Hepatocyte (in vitro differentiated cells): ENCODE measurements at regions not wholly inside any gene's neighbourhood (a gene's known extent, or its start where the extent isn't known, plus 50 kb on each side); places are given as distances from the start of the nearest gene placed in this dataset.

Source experiments
- DNase-seq: peaks from one replicate; pipeline ENCODE4 v3.0.0-alpha.2; 2016; ENCODE audit warnings: low spot score
- H2AFZ ChIP-seq: fragments of 200-600 bp; sonication (generic); 2 replicates; pipeline ENCODE4 v1.6.0; 2016; ENCODE audit warnings: antibody characterized with exemption, mild to moderate bottlenecking
- H3K27ac ChIP-seq: fragments of 200-600 bp; sonication (generic); 2 replicates; pipeline ENCODE4 v1.5.1; 2016; ENCODE audit warnings: mild to moderate bottlenecking
- H3K27me3 ChIP-seq: fragments of 200-600 bp; sonication (generic); 2 replicates; pipeline ENCODE4 v1.6.1; 2016
- H3K36me3 ChIP-seq: fragments of 200-600 bp; sonication (generic); replicated peaks from 2 replicates; pipeline ENCODE4 v1.5.1; 2016; ENCODE audit warnings: low read depth; ENCODE audit not compliant: insufficient read depth
- H3K4me1 ChIP-seq: fragments of 200-600 bp; sonication (generic); 2 replicates; pipeline ENCODE4 v1.5.1; 2016; ENCODE audit warnings: mild to moderate bottlenecking, moderate library complexity; ENCODE audit not compliant: insufficient read depth
- H3K4me2 ChIP-seq: fragments of 200-600 bp; sonication (generic); 2 replicates; pipeline ENCODE4 v1.6.0; 2016
- H3K4me3 ChIP-seq: fragments of 200-600 bp; sonication (generic); 2 replicates; pipeline ENCODE4 v1.5.1; 2016; ENCODE audit warnings: mild to moderate bottlenecking
- H3K79me2 ChIP-seq: fragments of 200-600 bp; sonication (generic); 2 replicates; pipeline ENCODE4 v1.6.0; 2017; ENCODE audit warnings: mild to moderate bottlenecking
- H3K9me2 ChIP-seq: fragments of 200-600 bp; sonication (generic); replicated peaks from 2 replicates; pipeline ENCODE4 v1.6.0; 2017; ENCODE audit warnings: mild to moderate bottlenecking; ENCODE audit not compliant: insufficient read depth
- H3K9me3 ChIP-seq: fragments of 200-600 bp; sonication (generic); 2 replicates; pipeline ENCODE4 v1.5.1; 2016; ENCODE audit warnings: low read depth, mild to moderate bottlenecking
- H4K20me1 ChIP-seq: fragments of 200-600 bp; sonication (generic); 2 replicates; pipeline ENCODE4 v1.6.0; 2016; ENCODE audit warnings: mild to moderate bottlenecking; ENCODE audit not compliant: insufficient read depth, poor library complexity, severe bottlenecking
- CTCF ChIP-seq: fragments of 200-600 bp; sonication (generic); IDR thresholded peaks from 2 replicates; pipeline ENCODE4 v1.5.1; 2016; ENCODE audit warnings: antibody characterized with exemption, mild to moderate bottlenecking; ENCODE audit not compliant: poor library complexity
- EZH2 ChIP-seq: fragments of 200-600 bp; sonication (generic); IDR thresholded peaks from 2 replicates; pipeline ENCODE4 v1.6.1; 2016; ENCODE audit warnings: antibody characterized with exemption, mild to moderate bottlenecking, borderline replicate concordance
- EZH2phosphoT487 ChIP-seq: fragments of 200-600 bp; sonication (generic); IDR thresholded peaks from one replicate; pipeline ENCODE4 v1.6.1; 2018; ENCODE audit warnings: antibody characterized with exemption, mild to moderate bottlenecking, low read depth, moderate library complexity; ENCODE audit not compliant: unreplicated experiment, severe bottlenecking
- WGBS: methylation state at CpG from one replicate; pipeline ENCODE4 v1.1.6; 2016; ENCODE audit warnings: low lambda C conversion rate; ENCODE audit errors: missing lambda C conversion rate; 5-methylcytosine and 5-hydroxymethylcytosine counted together

DNA sequence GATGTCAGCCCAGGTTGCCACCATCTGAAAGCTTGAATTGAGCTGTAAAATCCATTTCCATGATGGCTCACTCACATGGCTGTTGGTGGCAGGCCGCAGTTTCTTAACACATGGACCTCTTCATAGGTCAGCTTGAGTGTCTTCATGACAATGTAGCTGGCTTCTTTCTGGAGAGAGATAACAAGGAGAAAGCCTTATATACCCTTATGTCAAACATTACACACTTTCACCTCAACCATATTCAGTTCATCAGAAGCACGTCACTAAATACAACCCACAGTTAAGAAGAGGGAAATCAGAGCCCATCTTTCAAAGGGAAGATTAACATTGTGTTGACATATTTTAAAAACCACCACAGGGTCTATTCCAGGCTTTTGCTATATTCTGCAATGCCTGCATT lies 604.4 kb downstream of the PRELID2 start:
- TF ChIP-seq CTCF, result no peak
- no peak for TF ChIP-seq EZH2phosphoT487
- no peak for TF ChIP-seq EZH2
- Histone ChIP-seq H4K20me1 (no peaks in the 10 kb centered on the region), H2AFZ (no peak overlapping the region), H3K4me3 (no peak overlapping the region), H3K4me2 (no peak overlapping the region), H3K9me2 (no peaks in the 10 kb centered on the region), H3K4me1 (no peaks in the 10 kb centered on the region), H3K27ac (no peak overlapping the region), H3K27me3 (no peaks in the 10 kb centered on the region), H3K9me3 (no peaks in the 10 kb centered on the region), H3K36me3 (no peaks in the 10 kb centered on the region), H3K79me2 (no peaks in the 10 kb centered on the region)
- 92% methylated on average over 2 of the region's 2 CpGs for WGBS
- DNase-seq, result no peak

DNA sequence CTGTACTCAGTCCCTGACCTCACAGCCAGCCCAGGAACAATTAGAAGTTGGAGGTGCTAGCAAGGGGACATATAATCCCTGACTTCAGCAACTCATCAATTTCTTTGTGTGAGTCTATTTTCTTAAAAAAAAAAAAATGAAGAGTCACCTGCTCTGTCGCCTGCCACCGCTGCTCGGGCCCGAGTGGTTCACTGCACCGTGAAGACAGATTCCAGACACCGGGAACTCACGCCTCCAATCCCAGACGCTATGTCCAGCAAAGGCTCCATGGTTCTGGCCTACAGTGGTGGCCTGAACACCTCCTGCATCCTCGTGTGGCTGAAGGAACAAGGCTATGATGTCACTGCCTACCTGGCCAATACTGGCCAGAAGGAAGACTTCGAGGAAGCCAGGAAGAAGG lies 606.6 kb downstream of the PRELID2 start:
- TF ChIP-seq EZH2phosphoT487 (no peak), EZH2 (no peak), CTCF (no peak)
- Histone ChIP-seq H3K4me2 (no peak overlapping the region), H2AFZ (no peak overlapping the region), H3K79me2 (no peaks in the 10 kb centered on the region), H3K4me3 (no peak overlapping the region), H4K20me1 (no peaks in the 10 kb centered on the region), H3K9me3 (no peaks in the 10 kb centered on the region), H3K27ac (no peak overlapping the region), H3K4me1 (no peaks in the 10 kb centered on the region), H3K27me3 (no peaks in the 10 kb centered on the region), H3K9me2 (no peaks in the 10 kb centered on the region), H3K36me3 (no peaks in the 10 kb centered on the region)
- WGBS, result 95% methylated on average over 10 of the region's 10 CpGs
- no peak for DNase-seq

DNA sequence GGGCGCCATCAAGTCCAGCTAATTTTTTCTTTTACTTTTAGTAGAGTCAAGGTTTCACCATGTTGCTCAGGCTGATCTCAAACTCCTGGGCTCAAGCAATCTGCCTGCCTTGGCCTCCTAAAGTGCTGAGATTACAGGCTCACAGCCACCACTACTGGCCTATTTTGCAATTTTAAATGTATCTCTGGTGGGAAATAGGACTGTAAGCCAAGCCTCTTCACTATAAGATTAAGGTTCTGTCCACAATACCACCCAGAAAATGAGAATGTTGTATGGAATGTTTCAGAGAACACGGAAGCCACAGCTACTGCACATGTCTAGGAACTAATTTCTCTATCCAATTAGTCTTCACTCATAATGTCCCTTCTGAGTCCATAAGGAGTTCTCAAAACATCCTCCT lies 607.3 kb downstream of the PRELID2 start:
- H3K4me3 ChIP-seq, result no peak overlapping the region
- H2AFZ ChIP-seq, result no peak overlapping the region
- TF ChIP-seq EZH2 (no peak), EZH2phosphoT487 (no peak), CTCF (no peak)
- H3K27me3 ChIP-seq, result no peaks in the 10 kb centered on the region
- DNase-seq, result no peak
- H3K79me2 ChIP-seq, result no peaks in the 10 kb centered on the region
- no peaks in the 10 kb centered on the region for H3K4me1 ChIP-seq
- H3K4me2 ChIP-seq, result no peak overlapping the region
- no peaks in the 10 kb centered on the region for H3K36me3 ChIP-seq
- H3K27ac ChIP-seq, result no peak overlapping the region
- no peaks in the 10 kb centered on the region for H3K9me3 ChIP-seq
- no peaks in the 10 kb centered on the region for H3K9me2 ChIP-seq
- WGBS, result 92% methylated on average over 2 of the region's 2 CpGs
- H4K20me1 ChIP-seq, result no peaks in the 10 kb centered on the region

GRCh38 chr5:145226726-145227125 lies 608.4 kb downstream of the PRELID2 start:
- Histone ChIP-seq H3K79me2 (no peaks in the 10 kb centered on the region), H3K9me2 (no peaks in the 10 kb centered on the region), H4K20me1 (no peaks in the 10 kb centered on the region), H3K36me3 (no peaks in the 10 kb centered on the region), H3K4me2 (no peak overlapping the region), H3K4me3 (no peak overlapping the region), H3K4me1 (no peaks in the 10 kb centered on the region), H3K27me3 (no peaks in the 10 kb centered on the region), H3K9me3 (no peaks in the 10 kb centered on the region), H2AFZ (no peak overlapping the region), H3K27ac (no peak overlapping the region)
- TF ChIP-seq EZH2 (no peak), CTCF (no peak), EZH2phosphoT487 (no peak)
- 79% methylated on average over 3 of the region's 3 CpGs for WGBS
- DNase-seq, result no peak
